NCI-H1417 (cell line): ENCODE measurements at regions not wholly inside any gene's neighbourhood (a gene's known extent, or its start where the extent isn't known, plus 50 kb on each side); places are given as distances from the start of the nearest gene placed in this dataset.
"Not testable (repeated sequence)": the region's sequence is repeated elsewhere in the genome, so short reads cannot be mapped to it uniquely, and the experiment has no call there.

Source experiments
- DNase-seq, 3 experiments: peaks; one replicate each; lab custom pipeline; 2025; lab: John Stamatoyannopoulos, UW

DNA sequence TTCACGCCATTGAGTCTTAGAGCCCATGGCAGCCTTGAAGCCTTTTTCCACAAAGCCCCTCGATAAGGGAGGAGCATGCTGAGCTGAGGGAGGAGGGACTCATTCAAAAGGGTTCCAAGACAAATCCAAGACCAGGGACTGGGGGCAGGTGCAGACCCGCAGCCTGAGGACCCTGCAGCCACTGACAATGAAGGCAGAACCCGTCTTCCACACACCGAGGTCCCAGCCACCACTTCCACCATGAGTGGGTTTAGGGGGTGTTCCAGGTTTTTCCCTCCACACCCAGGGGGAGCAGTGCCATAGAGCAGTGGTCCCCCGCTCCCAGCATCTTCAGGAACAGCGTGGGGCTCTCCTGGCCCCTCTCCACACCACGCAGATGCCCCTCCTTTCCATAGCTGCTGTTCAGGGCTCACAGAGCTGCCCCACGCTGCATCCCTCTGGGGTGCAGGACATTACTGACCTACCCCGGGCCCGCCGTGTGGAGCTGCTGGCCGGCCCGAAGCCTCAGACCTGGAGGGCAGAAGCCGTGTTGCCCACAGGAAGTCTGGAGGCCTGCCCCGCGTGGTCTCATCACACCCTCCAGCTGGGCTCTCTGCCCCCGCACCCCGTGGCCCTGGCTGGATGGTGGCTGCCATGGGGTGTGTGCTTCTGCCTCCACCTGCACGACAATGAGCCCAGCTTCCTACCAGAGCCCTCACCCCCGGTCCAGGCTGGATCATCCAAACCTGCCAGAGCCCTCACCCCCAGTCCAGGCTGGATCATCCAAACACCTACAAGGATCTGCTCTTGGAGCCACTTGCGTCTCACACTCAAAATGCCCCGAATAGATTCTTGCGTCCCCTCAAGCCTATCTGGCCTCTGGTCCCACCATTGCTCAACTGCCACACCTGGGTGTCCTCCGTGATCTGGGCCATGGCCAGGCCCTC lies 220.0 kb upstream of the TCERG1L start:
- no peak for DNase-seq

- no peak for DNase-seq
Measured at GRCh38 chr10:131532291-131532690, 220.8 kb upstream of the TCERG1L start.

DNA sequence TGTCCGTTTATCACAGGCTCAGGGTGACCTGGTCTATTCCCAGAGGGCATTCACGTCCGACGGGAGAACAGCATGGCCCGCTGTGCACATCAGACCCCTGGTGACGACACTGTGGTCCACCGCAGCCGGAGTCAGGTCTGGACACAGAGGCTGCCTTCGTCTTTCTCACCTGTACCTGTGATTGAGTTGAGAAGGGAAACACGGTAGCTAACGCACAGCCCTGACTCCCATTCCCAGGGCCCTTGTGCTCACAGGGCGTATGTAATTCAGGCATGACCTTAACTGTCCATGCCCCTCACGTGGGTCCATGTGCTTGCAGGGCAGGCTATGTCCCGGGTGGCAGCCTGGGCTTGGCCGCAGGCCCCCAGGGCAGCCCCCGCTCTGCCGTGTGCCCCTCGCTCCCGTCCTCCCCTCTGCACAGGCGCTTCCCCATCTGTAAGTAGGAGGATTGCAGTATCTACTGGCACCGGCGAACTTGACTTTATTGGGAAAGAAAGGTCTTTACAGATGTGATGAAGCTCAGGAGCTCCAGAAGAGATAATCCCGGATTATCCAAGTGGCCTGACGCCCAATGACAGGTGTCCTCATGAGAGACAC lies 221.3 kb upstream of the TCERG1L start:
- no peak for DNase-seq

DNA sequence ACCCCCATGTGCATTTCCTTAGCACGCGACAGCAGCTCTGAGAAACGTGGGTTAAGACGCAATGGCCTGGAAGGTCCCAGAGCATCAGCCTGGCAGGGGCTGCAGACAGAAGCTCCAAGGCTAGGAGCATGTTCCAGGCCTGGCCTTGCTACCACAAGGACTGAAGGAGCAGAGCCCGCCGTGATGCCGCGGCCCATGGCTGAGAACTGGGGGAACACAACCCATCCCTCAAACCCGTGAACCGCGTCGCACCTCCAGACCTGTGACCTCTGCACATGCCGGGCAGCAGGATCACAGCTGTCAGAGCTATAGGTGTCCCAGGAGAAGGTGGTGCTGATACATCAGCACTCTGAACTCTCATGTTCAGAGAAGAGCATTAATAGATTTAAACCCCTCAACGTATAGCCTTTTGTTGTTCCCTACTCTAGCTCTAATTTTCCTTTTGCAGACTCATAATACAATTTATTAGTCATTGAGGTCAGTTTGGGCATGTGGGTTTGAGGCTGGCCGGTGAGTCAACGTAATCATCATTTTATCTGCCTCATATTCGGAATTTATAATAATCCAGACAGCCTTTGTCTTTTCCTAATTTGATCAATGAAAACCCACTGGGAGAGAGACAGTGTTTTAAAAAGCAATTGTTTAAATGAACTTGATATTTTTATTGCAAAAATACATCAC lies 222.5 kb upstream of the TCERG1L start:
- DNase-seq: no peak

DNA sequence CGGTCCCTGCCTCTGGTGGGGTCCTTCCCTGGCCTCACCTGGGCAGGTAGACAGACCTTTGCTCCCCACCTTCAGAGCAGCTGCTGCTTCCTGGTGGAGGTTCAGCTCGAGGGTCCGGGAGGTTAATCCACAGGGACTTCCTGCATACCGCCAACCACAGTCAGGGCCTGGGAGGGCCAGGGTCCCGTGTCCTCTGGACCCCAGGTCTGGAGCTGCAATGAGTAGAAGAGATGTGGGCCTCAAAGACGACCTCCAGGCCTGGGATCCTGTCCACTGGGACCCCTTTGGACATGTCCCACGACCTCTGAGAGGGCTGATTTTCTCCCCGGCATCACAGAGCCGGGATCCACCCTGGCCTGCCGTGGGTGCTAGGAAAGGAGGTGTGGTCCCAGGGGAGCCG lies 223.3 kb upstream of the TCERG1L start:
- no peak for DNase-seq

- no peak for DNase-seq
Measured at GRCh38 chr10:131536676-131537075, 225.2 kb upstream of the TCERG1L start.

GRCh38 chr10:131537281-131537680 lies 225.8 kb upstream of the TCERG1L start:
- no peak for DNase-seq

GRCh38 chr10:131544495-131544894 lies 233.0 kb upstream of the TCERG1L start:
- no peak for DNase-seq

- no peak for DNase-seq
Measured at GRCh38 chr10:131546086-131546810, 234.7 kb upstream of the TCERG1L start.

- DNase-seq: no peak
Measured at GRCh38 chr10:131547129-131547799, 235.7 kb upstream of the TCERG1L start.

GRCh38 chr10:131548176-131548575 lies 236.7 kb upstream of the TCERG1L start:
- no peak for DNase-seq

DNA sequence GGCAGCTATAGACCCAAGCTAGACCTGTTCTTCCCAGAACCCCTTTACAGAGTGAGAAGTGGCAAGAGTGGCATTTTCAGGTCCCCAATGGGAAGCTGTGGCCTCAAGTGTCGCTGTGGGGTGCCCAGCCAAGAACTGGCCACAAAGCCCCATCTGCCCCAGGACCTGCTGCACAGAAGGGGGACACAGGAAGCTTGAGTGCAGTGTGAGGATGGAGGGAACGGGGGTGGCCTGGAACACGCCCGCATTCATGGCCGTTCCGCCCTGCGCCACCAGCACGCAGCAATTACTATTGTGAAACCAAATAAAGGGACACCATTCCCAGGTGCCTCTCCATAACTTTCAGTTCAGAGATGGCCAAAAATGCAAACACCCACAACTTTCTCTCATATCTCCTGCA lies 237.6 kb upstream of the TCERG1L start:
- no peak for DNase-seq

GRCh38 chr10:131553121-131553520 lies 241.6 kb upstream of the TCERG1L start:
- no peak for DNase-seq

- DNase-seq: no peak
Measured at GRCh38 chr10:131553581-131553980, 242.1 kb upstream of the TCERG1L start.

DNA sequence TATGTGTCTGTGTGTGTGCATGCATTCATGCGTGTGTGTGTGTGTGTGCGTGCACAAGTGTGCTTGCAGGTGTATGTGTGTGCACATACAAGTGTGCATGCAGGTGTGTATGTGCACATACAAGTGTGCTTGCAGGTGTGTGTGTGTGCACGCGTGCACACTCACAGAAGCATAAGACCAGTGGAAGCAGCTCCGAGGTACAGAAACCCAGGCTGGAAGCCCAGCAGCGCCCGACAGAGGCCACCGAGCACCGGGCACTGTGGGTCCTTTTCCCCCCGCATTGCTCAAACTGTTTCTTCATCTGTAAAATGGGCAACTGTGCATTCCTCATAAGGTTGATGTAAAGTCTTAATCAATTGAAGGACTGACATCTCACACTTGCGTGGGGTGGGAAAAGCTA lies 243.3 kb upstream of the TCERG1L start:
- no peak for DNase-seq

GRCh38 chr10:131555406-131555805 lies 243.9 kb upstream of the TCERG1L start:
- DNase-seq: no peak

DNA sequence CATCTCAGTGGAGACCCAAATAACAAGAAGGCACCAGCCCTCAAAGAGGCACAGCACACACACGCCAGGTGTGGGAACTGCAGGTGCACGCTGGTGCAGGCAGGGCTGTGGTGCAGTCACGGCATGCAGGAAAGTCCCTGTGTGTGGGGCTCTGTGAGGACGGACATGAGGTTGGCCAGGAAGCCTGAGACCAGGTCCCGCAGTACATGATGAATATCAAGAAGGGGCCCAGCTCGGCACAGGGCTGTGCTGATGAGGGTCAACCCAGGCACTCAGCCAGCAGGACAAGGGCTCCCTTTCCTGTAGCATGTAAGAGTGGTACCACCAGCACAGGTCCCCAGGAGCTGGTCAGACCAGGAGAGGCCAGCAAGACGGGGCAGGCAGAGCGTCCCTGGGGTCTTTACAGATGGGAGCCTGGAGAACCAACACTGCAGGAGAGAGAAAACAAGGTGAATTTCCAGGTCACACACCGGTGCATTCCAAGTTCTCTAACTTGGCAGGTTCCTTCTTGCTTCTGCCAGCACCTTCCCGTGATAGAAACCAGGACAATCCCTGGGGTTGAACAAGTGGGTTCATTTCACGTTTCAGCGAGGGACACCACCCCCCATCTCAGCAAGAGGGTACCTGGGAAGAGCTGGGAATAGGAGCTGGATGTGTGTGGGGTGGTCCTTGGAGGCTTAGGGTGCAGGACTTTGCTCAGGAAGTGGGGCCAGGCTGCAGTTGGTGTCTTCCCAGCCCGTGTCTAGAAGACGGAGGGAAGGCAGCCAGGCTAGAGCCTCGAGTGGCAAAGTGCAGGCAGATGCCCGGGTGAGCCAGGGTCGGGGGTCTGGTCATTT lies 244.8 kb upstream of the TCERG1L start:
- no peak for DNase-seq

GRCh38 chr10:131556897-131557495 lies 245.5 kb upstream of the TCERG1L start:
- no peak for DNase-seq

GRCh38 chr10:131557956-131558355 lies 246.4 kb upstream of the TCERG1L start:
- DNase-seq: not testable (repeated sequence)

GRCh38 chr10:131559450-131559911 lies 248.0 kb upstream of the TCERG1L start:
- no peak for DNase-seq
